GM10248 (cell line): ENCODE measurements at regions not wholly inside any gene's neighbourhood (a gene's known extent, or its start where the extent isn't known, plus 50 kb on each side); places are given as distances from the start of the nearest gene placed in this dataset.

Source experiments
- CTCF ChIA-PET: fragments of 300-600 bp; sonication (Branson Sonifier 250); formaldehyde crosslinking; extraction: SDS; loops from one replicate; lab custom pipeline; 2021; ENCODE audit warnings: antibody characterized with exemption; lab: Yijun Ruan, JAX
- POLR2A ChIA-PET: fragments of 350-650 bp; sonication (Branson Sonifier 250); formaldehyde crosslinking; extraction: SDS; loops from one replicate; lab custom pipeline; 2020; ENCODE audit warnings: antibody characterized with exemption; lab: Yijun Ruan, JAX
- DNase-seq: peaks from one replicate; pipeline ENCODE4 v3.0.0; 2012; ENCODE audit errors: extremely low spot score
- TF ChIP-seq, protein P1 (sequence below): IDR thresholded peaks from 2 replicates; pipeline ENCODE4 v1.5.1; 2012; ENCODE audit warnings: mild to moderate bottlenecking, low read depth; ENCODE audit errors: extremely low read depth, missing control alignments, control extremely low read depth

DNA sequence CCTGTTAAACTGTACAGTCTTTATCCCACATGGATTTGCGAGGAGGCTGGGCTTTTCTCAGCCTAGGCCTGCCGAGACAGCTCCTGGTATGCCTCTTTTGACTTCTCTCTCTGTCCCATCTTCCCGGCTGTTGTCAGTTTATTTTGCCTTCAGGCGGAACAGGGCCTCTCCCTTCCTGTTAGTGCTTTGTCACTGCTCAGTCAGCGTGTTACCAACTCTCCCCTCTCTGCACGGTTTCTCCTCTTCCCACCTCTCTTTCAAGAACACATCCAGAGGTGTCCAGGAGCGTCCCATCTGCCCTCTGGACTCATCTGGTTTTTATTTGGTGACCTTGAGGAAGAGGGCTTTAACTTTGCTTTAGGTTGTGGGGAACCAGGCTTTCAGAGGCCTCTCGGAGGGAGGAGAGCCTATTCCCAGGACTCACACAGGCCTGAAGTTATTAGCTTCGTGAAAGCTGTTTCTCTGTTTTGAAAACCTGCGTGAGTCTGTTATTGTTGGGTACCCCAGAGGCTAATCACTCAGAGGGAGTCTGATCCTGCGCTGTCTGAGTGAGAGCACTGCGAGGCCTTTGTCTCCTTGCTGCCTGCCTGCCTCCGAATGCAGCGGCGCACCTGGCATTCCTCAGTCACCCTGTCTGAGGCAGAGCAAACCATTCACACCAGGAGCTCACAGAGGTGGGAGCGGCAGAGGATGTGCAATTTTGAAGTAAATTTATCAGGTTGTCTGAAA, 234.4 kb upstream of the MPDZ start:
- POLR2A ChIA-PET: no interaction called here
- DNase-seq: no peak
- CTCF ChIA-PET: interaction anchor here (1.5 kb wide), 1 partner anchor 11 kb away, joined by 4 read pairs; no protein-coding TSS in a partner anchor
- TF ChIP-seq, protein P1, sequence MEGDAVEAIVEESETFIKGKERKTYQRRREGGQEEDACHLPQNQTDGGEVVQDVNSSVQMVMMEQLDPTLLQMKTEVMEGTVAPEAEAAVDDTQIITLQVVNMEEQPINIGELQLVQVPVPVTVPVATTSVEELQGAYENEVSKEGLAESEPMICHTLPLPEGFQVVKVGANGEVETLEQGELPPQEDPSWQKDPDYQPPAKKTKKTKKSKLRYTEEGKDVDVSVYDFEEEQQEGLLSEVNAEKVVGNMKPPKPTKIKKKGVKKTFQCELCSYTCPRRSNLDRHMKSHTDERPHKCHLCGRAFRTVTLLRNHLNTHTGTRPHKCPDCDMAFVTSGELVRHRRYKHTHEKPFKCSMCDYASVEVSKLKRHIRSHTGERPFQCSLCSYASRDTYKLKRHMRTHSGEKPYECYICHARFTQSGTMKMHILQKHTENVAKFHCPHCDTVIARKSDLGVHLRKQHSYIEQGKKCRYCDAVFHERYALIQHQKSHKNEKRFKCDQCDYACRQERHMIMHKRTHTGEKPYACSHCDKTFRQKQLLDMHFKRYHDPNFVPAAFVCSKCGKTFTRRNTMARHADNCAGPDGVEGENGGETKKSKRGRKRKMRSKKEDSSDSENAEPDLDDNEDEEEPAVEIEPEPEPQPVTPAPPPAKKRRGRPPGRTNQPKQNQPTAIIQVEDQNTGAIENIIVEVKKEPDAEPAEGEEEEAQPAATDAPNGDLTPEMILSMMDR: no peak

DNA sequence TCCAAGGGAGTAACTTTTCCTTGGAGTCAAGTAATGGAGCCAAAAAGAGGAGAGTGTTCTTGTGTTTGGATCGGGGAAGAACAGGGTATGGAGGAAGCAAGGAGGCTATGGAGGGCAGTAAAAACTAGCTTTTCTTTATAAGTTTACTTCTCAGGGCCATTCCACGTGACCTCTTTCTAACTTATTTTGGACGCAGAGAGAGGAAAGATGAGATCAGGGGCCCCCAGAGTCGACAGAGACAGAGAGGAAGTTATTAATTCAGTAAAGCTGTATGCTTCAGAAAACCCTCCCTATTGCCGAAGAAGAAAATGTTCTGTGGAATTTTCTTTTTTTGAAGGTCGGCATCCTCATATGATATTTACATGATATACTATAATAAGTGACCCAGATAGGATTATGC, 233.8 kb upstream of the MPDZ start:
- no peak for DNase-seq
- TF ChIP-seq, protein P1: no peak
- ChIA-PET CTCF (interaction anchor here (1.5 kb wide), 1 partner anchor 10 kb away, joined by 4 read pairs; no protein-coding TSS in a partner anchor), POLR2A (no interaction called here)

DNA sequence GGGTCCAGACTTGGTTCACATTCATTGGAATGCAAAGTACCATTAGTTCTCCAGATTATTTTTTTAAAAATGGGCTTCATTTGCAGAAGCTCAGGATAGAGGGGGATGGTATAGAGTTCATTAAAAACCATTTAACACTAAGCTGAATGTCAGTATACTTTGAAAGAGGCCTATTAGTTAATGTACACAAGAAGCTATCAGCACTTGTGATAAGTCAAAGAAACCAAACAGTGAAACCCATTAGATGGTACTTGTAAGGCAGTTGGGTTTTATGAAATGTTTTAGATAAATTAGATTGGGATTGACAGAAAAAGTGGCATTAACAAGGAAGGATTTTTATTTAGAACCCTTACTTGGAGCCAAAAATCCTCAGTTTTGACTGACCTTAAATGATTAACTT, 229.2 kb upstream of the MPDZ start:
- TF ChIP-seq, protein P1: no peak
- POLR2A ChIA-PET: no interaction called here
- CTCF ChIA-PET: no interaction called here
- DNase-seq: no peak

DNA sequence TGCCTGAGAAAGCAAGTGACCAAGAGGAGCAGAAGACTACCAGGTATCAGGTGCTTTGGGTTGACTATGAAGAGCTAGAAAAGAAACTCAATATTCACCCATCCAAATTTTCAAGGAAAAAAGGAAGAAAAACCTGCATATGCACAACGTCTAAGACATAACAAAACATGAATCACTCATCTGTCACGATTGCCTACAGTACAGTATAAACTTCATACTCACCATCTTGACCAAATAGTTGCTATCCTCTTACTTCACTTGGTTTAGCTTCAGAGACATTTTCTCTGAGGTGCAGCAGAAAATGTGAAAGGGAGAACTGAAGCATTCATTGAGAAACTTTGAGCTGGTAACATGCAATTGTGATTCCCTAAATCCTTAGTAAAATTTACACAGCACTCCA, 228.6 kb upstream of the MPDZ start:
- CTCF ChIA-PET: no interaction called here
- TF ChIP-seq, protein P1: no peak
- DNase-seq: no peak
- POLR2A ChIA-PET: no interaction called here

DNA sequence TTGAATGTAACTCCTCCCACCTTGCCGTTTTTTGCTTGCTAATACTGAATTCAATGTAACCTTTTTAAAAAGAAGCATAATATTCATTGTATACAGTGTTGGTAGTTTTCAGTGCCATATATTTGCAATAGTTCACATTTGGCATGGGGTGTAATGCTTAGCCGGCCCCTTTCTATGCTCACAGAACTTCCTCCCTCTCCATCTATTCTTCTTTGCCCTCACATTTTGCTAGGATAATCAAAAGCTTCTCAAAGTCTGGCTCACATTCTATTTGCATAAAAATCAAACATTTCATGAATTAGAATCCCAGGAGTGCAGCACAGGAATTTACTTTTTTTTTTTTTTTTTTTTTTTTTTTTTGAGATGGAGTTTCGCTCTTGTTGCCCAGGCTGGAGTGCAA, 226.3 kb upstream of the MPDZ start:
- DNase-seq: no peak
- ChIA-PET POLR2A (no interaction called here), CTCF (no interaction called here)
- TF ChIP-seq, protein P1: no peak

- ChIA-PET POLR2A (no interaction called here), CTCF (interaction anchor here (1.6 kb wide), 1 partner anchor 9 kb away, joined by 4 read pairs; no protein-coding TSS in a partner anchor)
- TF ChIP-seq, protein P1: no peak
- no peak for DNase-seq
Measured at GRCh38 chr9:13503599-13503998, 224.1 kb upstream of the MPDZ start.
